HCT116 (cell line): ENCODE measurements at regions not wholly inside any gene's neighbourhood (a gene's known extent, or its start where the extent isn't known, plus 50 kb on each side); places are given as distances from the start of the nearest gene placed in this dataset.
"Not testable (repeated sequence)": the region's sequence is repeated elsewhere in the genome, so short reads cannot be mapped to it uniquely, and the experiment has no call there.

Experiments
- ATAC-seq: fragments of 200-7000 bp; cut with Tn5 transposase; 2 replicates; pipeline ENCODE4 v1.9.1; 2020; ENCODE audit warnings: mild to moderate bottlenecking, moderate library complexity
- BruUV-seq: library from RNA; stranded (reverse); fragments of 400-500 nt; replicated peaks from 2 replicates; lab custom pipeline; 2021; lab: Mats Ljungman, UMichigan
- CTCF ChIA-PET: fragments of 300-600 bp; sonication (Branson Sonifier 250); formaldehyde crosslinking; loops from one replicate; lab custom pipeline; 2021; ENCODE audit warnings: antibody characterized with exemption; lab: Charles Lee
- POLR2A ChIA-PET: fragments of 300-600, 350-600 bp; sonication (Branson Sonifier 250); formaldehyde crosslinking; loops from one replicate; lab custom pipeline; 2021; ENCODE audit warnings: antibody characterized with exemption; lab: Charles Lee
- RAD21 ChIA-PET, 2 experiments: fragments of 300-600 bp; sonication (Branson Sonifier 250); formaldehyde crosslinking; loops; one replicate each; lab custom pipeline; 2023; ENCODE audit warnings: low total read pairs in 2 of 2; ENCODE audit not compliant: uncharacterized antibody in 2 of 2, unreplicated experiment in 2 of 2, low non-redundant PET in 1 of 2; lab: Charles Lee
- DNase-seq: peaks from one replicate; pipeline ENCODE4 v3.0.0-alpha.2; 2010; ENCODE audit warnings: low read depth, low spot score
- H2AFZ ChIP-seq: fragments of 200-600 bp; shearing (Covaris generic), sonication (generic); 2 replicates; pipeline ENCODE4 v1.6.1; 2017; ENCODE audit warnings: low read depth, mixed run types, mixed read lengths, antibody characterized with exemption, low read length; ENCODE audit not compliant: poor library complexity, severe bottlenecking
- H3K27ac ChIP-seq: 2 replicates; pipeline ENCODE4 v1.5.1; 2012; ENCODE audit warnings: low read depth, low read length
- H3K27me3 ChIP-seq: fragments of 200-600 bp; sonication (generic); 2 replicates; pipeline ENCODE4 v1.6.1; 2016; ENCODE audit warnings: mixed run types, low read length, mixed read lengths; ENCODE audit not compliant: insufficient read depth
- H3K36me3 ChIP-seq, 2 experiments: fragments of 200-500 bp in 1 of 2; fragments of 200-600 bp in 1 of 2; sonication (Bioruptor generic) in 1 of 2; sonication (generic) in 1 of 2; 2 replicates each; pipeline versions ENCODE4 v1.5.1 to v1.6.1; 2014 to 2016; ENCODE audit warnings: low read length in 2 of 2, inconsistent platforms in 1 of 2, mixed read lengths in 1 of 2, mixed run types in 1 of 2; ENCODE audit not compliant: insufficient read depth in 2 of 2, control insufficient read depth in 1 of 2
- H3K4me1 ChIP-seq, 2 experiments: fragments of 200-600 bp in 1 of 2; sonication (generic) in 1 of 2; 2 replicates each; pipeline versions ENCODE4 v1.5.1 to v1.6.1; 2012 to 2017; ENCODE audit warnings: low read length in 2 of 2, inconsistent platforms in 1 of 2, mild to moderate bottlenecking in 1 of 2, mixed read lengths in 1 of 2, mixed run types in 1 of 2, moderate library complexity in 1 of 2; ENCODE audit not compliant: insufficient read depth in 2 of 2, control insufficient read depth in 1 of 2
- H3K4me2 ChIP-seq: fragments of 200-600 bp; sonication (generic); 2 replicates; pipeline ENCODE4 v1.6.1; 2017; ENCODE audit warnings: mixed run types, low read length, mixed read lengths
- H3K4me3 ChIP-seq, 2 experiments: fragments of 200-600 bp in 1 of 2; sonication (generic) in 1 of 2; replicated peaks in 1 of 2; 2 replicates each; pipeline ENCODE4 v1.5.1; 2011 to 2016; ENCODE audit warnings: low read length in 2 of 2, control low read depth in 1 of 2, low read depth in 1 of 2, mild to moderate bottlenecking in 1 of 2, mixed read lengths in 1 of 2, mixed run types in 1 of 2
- H3K79me2 ChIP-seq: fragments of 200-600 bp; sonication (generic); 2 replicates; pipeline ENCODE4 v1.6.1; 2017; ENCODE audit warnings: mild to moderate bottlenecking, mixed run types, low read length, moderate library complexity, mixed read lengths; ENCODE audit not compliant: insufficient read depth
- H3K9ac ChIP-seq: fragments of 200-600 bp; sonication (generic); 2 replicates; pipeline ENCODE4 v1.6.1; 2016; ENCODE audit warnings: low read length, mixed read lengths
- H3K9me2 ChIP-seq: fragments of 200-600 bp; sonication (generic), shearing (Covaris generic); 2 replicates; pipeline ENCODE4 v1.6.1; 2017; ENCODE audit warnings: mixed run types, mild to moderate bottlenecking, moderate library complexity; ENCODE audit not compliant: insufficient read depth
- H3K9me3 ChIP-seq, 2 experiments: fragments of 200-500 bp in 1 of 2; fragments of 200-600 bp in 1 of 2; sonication (Bioruptor generic) in 1 of 2; sonication (generic) in 1 of 2; 2 replicates each; pipeline ENCODE4 v1.6.1; 2014 to 2017; ENCODE audit warnings: low read length in 2 of 2, mixed read lengths in 2 of 2, inconsistent platforms in 1 of 2, low read depth in 1 of 2, mild to moderate bottlenecking in 1 of 2, mixed run types in 1 of 2, moderate library complexity in 1 of 2; ENCODE audit not compliant: control insufficient read depth in 1 of 2, insufficient read depth in 1 of 2
- H4K20me1 ChIP-seq: fragments of 200-600 bp; sonication (generic), shearing (Covaris generic); 2 replicates; pipeline ENCODE4 v1.6.1; 2017; ENCODE audit warnings: mixed run types, mild to moderate bottlenecking, moderate library complexity; ENCODE audit not compliant: insufficient read depth
- CBX3 ChIP-seq: IDR thresholded peaks from 2 replicates; pipeline ENCODE4 v1.6.1; 2012; ENCODE audit warnings: low read depth
- ELF1 ChIP-seq: IDR thresholded peaks from 2 replicates; pipeline ENCODE4 v1.6.1; 2012; ENCODE audit warnings: low read depth, borderline replicate concordance
- JUND ChIP-seq: IDR thresholded peaks from 2 replicates; pipeline ENCODE4 v1.6.1; 2012
- POLR2AphosphoS5 ChIP-seq: IDR thresholded peaks from 2 replicates; pipeline ENCODE4 v1.6.1; 2011; ENCODE audit warnings: mild to moderate bottlenecking, low read depth, low read length, moderate library complexity
- RAD21 ChIP-seq: IDR thresholded peaks from 2 replicates; pipeline ENCODE4 v1.6.1; 2012; ENCODE audit warnings: low read depth, mild to moderate bottlenecking
- SP1 ChIP-seq: IDR thresholded peaks from 2 replicates; pipeline ENCODE4 v1.6.1; 2012; ENCODE audit warnings: low read depth
- TCF7L2 ChIP-seq: IDR thresholded peaks from 2 replicates; pipeline ENCODE4 v1.7.0; 2011; ENCODE audit warnings: borderline replicate concordance, inconsistent platforms; ENCODE audit not compliant: insufficient read depth, insufficient read length; ENCODE audit errors: extremely low read depth
- ZFX ChIP-seq: fragments of 450-650 bp; IDR thresholded peaks from 2 replicates; pipeline ENCODE4 v1.6.1; 2017
- intact Hi-C: fragments of 100-400 bp; cut with micrococcal nuclease; formaldehyde crosslinking; loops from 2 replicates; pipeline ENCODE4 v1.10.0; 2022
- TF ChIP-seq, protein P1 (sequence below): IDR thresholded peaks from 2 replicates; pipeline ENCODE4 v1.6.1; 2012; ENCODE audit warnings: low read depth

DNA sequence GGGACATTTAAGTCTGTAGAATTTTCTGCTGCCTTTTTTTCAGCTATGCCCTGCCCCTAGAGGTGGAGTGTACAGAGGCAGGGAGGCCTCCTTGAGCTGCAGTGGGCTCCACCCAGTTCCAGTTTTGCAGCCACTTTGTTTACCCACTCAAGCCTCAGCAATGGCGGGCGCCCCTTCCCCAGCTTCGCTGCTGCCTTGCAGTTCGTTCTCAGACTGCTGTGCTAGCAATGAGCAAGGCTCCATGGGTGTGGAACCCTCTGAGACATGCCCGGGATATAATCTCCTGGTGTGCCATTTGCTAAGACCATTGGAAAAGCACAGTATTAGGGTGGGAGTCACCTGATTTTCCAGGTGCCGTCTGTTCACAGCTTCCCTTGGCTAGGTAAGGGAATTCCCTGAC, 68.0 kb upstream of the SEMA3E start:
- ATAC-seq, intact Hi-C loops, BruUV-seq: not testable (repeated sequence)

DNA sequence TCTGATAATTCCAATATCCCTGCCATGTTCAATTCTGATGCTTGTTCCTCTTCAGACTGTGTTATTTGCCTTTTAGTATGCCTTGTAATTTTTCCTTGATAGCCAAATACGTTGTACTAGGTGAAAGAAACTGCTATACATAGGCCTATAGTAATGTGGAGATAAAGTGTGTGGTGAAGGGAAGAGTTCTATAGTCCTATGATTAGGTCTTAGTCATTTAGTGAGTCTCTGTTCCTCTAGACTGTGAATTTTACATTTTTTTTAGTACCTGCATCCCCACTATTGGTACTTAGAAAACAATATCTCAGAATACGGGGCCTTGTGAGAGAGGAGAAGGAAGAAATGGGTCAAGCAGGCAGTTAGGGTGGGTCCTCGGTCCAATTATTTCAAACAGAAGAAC, 59.6 kb upstream of the SEMA3E start:
- no peak overlapping the region for H3K4me2 ChIP-seq
- no peaks in the 10 kb centered on the region for H3K4me1 ChIP-seq
- no peak overlapping the region for H3K4me3 ChIP-seq
- BruUV-seq = no TSS peak
- no peaks in the 10 kb centered on the region for H4K20me1 ChIP-seq
- H2AFZ ChIP-seq = no peak overlapping the region
- no peaks in the 10 kb centered on the region for H3K9me2 ChIP-seq
- no peaks in the 10 kb centered on the region for H3K27me3 ChIP-seq
- H3K9ac ChIP-seq = no peak overlapping the region
- H3K36me3 ChIP-seq = no peaks in the 10 kb centered on the region
- H3K27ac ChIP-seq = no peak overlapping the region
- ATAC-seq (no peak), DNase-seq (no peak)
- no peaks in the 10 kb centered on the region for H3K9me3 ChIP-seq
- intact Hi-C loops = no loop called here
- ChIA-PET POLR2A (no interaction called here), RAD21 (no interaction called here), CTCF (no interaction called here)
- TF ChIP-seq JUND (no peak), ZFX (no peak), RAD21 (no peak), POLR2AphosphoS5 (no peak), SP1 (no peak), TCF7L2 (no peak), CBX3 (no peak), ELF1 (no peak)
- TF ChIP-seq, protein P1, sequence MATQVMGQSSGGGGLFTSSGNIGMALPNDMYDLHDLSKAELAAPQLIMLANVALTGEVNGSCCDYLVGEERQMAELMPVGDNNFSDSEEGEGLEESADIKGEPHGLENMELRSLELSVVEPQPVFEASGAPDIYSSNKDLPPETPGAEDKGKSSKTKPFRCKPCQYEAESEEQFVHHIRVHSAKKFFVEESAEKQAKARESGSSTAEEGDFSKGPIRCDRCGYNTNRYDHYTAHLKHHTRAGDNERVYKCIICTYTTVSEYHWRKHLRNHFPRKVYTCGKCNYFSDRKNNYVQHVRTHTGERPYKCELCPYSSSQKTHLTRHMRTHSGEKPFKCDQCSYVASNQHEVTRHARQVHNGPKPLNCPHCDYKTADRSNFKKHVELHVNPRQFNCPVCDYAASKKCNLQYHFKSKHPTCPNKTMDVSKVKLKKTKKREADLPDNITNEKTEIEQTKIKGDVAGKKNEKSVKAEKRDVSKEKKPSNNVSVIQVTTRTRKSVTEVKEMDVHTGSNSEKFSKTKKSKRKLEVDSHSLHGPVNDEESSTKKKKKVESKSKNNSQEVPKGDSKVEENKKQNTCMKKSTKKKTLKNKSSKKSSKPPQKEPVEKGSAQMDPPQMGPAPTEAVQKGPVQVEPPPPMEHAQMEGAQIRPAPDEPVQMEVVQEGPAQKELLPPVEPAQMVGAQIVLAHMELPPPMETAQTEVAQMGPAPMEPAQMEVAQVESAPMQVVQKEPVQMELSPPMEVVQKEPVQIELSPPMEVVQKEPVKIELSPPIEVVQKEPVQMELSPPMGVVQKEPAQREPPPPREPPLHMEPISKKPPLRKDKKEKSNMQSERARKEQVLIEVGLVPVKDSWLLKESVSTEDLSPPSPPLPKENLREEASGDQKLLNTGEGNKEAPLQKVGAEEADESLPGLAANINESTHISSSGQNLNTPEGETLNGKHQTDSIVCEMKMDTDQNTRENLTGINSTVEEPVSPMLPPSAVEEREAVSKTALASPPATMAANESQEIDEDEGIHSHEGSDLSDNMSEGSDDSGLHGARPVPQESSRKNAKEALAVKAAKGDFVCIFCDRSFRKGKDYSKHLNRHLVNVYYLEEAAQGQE = no peak
- no peaks in the 10 kb centered on the region for H3K79me2 ChIP-seq

More for the DNA sequence above, 68.0 kb upstream of the SEMA3E start:
- H3K79me2 ChIP-seq, H3K27me3 ChIP-seq, H3K4me1 ChIP-seq, H3K27ac ChIP-seq, H3K4me3 ChIP-seq, RAD21 ChIA-PET, CTCF ChIA-PET, H3K4me2 ChIP-seq, H4K20me1 ChIP-seq, H3K9me3 ChIP-seq, H3K36me3 ChIP-seq, H3K9ac ChIP-seq, DNase-seq, H3K9me2 ChIP-seq, POLR2A ChIA-PET, H2AFZ ChIP-seq: not testable (repeated sequence)
